Erythroblast (primary cell): ENCODE measurements at regions not wholly inside any gene's neighbourhood (a gene's known extent, or its start where the extent isn't known, plus 50 kb on each side); places are given as distances from the start of the nearest gene placed in this dataset.

Experiments
- DNase-seq, 2 experiments: peaks; one replicate each; lab custom pipeline; 2025; lab: John Stamatoyannopoulos, UW
- GATA1 ChIP-seq: IDR thresholded peaks from 2 replicates; pipeline ENCODE4 v1.6.1; 2011; ENCODE audit warnings: low read depth, mild to moderate bottlenecking, control low read depth, low read length, moderate library complexity
- POLR2A ChIP-seq: IDR thresholded peaks from 2 replicates; pipeline ENCODE4 v1.6.1; 2011; ENCODE audit warnings: mild to moderate bottlenecking, low read length

- no peak for TF ChIP-seq POLR2A
- TF ChIP-seq GATA1, result no peak
- DNase-seq, result no peak
Observed at GRCh38 chr1:209439828-209440227, 143.7 kb upstream of the CAMK1G start.

- TF ChIP-seq GATA1 (no peak), POLR2A (no peak)
- DNase-seq, result no peak
Observed at GRCh38 chr1:209443361-209443931, 140.1 kb upstream of the CAMK1G start.

GRCh38 chr1:209443975-209444651 lies 139.4 kb upstream of the CAMK1G start:
- DNase-seq, result no peak
- TF ChIP-seq GATA1 (no peak), POLR2A (no peak)

- TF ChIP-seq POLR2A (no peak), GATA1 (no peak)
- DNase-seq, result no peak
Observed at GRCh38 chr1:209444961-209445360, 138.6 kb upstream of the CAMK1G start.

- TF ChIP-seq POLR2A, result no peak
- no peak for TF ChIP-seq GATA1
Observed at GRCh38 chr1:209445576-209445975, 137.9 kb upstream of the CAMK1G start.

GRCh38 chr1:209446356-209446755 lies 137.2 kb upstream of the CAMK1G start:
- no peak for TF ChIP-seq POLR2A
- TF ChIP-seq GATA1, result no peak
- DNase-seq, result no peak

More at GRCh38 chr1:209445576-209445975, 137.9 kb upstream of the CAMK1G start:
- no peak for DNase-seq

- TF ChIP-seq GATA1 (no peak), POLR2A (no peak)
- DNase-seq, result no peak
Observed at GRCh38 chr1:209454340-209454994, 129.0 kb upstream of the CAMK1G start.

- TF ChIP-seq GATA1 (no peak), POLR2A (no peak)
- no peak for DNase-seq
Observed at GRCh38 chr1:209455145-209455544, 128.4 kb upstream of the CAMK1G start.

GRCh38 chr1:209455661-209456358 lies 127.7 kb upstream of the CAMK1G start:
- TF ChIP-seq GATA1 (no peak), POLR2A (no peak)
- no peak for DNase-seq

- TF ChIP-seq GATA1 (no peak), POLR2A (no peak)
- DNase-seq, result no peak
Observed at GRCh38 chr1:209456878-209457277, 126.6 kb upstream of the CAMK1G start.

GRCh38 chr1:209457401-209458125 lies 126.0 kb upstream of the CAMK1G start:
- no peak for DNase-seq
- TF ChIP-seq POLR2A (no peak), GATA1 (no peak)

- TF ChIP-seq POLR2A (no peak), GATA1 (no peak)
- DNase-seq, result no peak
Observed at GRCh38 chr1:209458921-209459320, 124.6 kb upstream of the CAMK1G start.

- DNase-seq, result no peak
- no peak for TF ChIP-seq GATA1
- TF ChIP-seq POLR2A, result no peak
Observed at GRCh38 chr1:209461168-209461567, 122.3 kb upstream of the CAMK1G start.
